ENCODE measurements at regions not wholly inside any gene's neighbourhood (a gene's known extent, or its start where the extent isn't known, plus 50 kb on each side); places are given as distances from the start of the nearest gene placed in this dataset.

DNA sequence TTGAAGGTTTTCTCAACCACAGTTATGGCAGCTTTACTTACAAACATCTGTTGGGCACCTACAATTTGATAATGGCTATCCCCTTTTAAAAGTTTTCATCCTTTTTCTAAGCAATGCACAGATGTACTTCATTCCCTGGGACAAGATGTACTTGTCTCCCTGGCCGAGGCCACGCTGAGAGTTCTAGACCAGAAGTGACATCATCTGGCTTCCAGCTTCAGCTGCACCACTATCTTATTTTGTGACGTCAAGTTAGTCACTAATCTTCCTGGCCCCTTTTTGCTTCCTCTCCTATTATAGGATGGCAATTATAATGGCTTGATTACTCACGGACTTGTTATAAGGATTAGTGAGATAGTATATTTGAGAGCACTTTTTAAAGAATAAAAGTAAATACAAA, 386.4 kb downstream of the BCL11A start:
- ChIA-PET CTCF (no interaction called here), POLR2A (no interaction called here)
- Mint-ChIP-seq H3K4me1 (no peaks in the 10 kb centered on the region), H3K9me3 (peaks cover 0 to 2% (median 0%) of the 10 kb centered on the region in 11 donors), H3K27ac (no peak overlapping the region), H3K27me3 (peaks cover 0 to 9% (median 5%) of the 10 kb centered on the region in 5 donors), H3K36me3 (no peaks in the 10 kb centered on the region), H3K4me3 (no peak overlapping the region)
- no peaks in the 10 kb centered on the region for H3K36me3 ChIP-seq (ENCODE audit: control insufficient read depth in 2 of 3, insufficient read depth in 3 of 3, low read length in 3 of 3)
- H3K27me3 ChIP-seq (ENCODE audit: control insufficient read depth in 2 of 2, insufficient read depth in 2 of 2, low read length in 2 of 2): no peaks in the 10 kb centered on the region
- intact Hi-C loops (cut with micrococcal nuclease): no loop called here
- H3K4me3 ChIP-seq (ENCODE audit: low read length): no peak overlapping the region
- no peak for DNase-seq
- H3K27ac ChIP-seq (ENCODE audit: low read depth, low read length): no peak overlapping the region
- H3K9me3 ChIP-seq (ENCODE audit: control insufficient read depth in 2 of 3, low read length in 3 of 3): no peaks in the 10 kb centered on the region
- H3K4me1 ChIP-seq (ENCODE audit: control insufficient read depth in 2 of 2, insufficient read depth in 2 of 2, low read length in 2 of 2): no peaks in the 10 kb centered on the region
- no peak for ATAC-seq

DNA sequence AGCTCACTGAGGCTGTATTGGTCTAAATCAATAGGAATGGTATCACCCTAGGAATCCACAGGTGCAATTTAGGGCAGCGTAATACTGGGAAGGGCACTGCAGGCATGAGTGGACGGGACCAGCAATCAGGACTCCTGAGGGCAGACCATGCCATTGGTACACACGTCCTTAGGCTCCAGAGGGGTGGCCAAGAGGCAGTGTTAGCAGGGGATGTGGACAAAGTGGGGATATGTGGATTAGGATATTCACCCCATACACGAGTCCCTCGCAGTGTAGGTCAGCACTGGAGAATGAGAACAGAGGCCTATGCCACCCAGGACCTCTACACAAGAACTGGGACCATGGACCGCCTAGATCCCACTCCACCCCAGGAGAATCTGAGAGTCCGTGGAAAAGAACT, 389.8 kb downstream of the BCL11A start:
- H3K27me3 Mint-ChIP-seq: peaks cover 0 to 6% (median 1%) of the 10 kb centered on the region in 5 donors
- Histone ChIP-seq H3K4me3 (ENCODE audit: low read length) (no peak overlapping the region), H3K9me3 (ENCODE audit: control insufficient read depth in 2 of 3, low read length in 3 of 3) (no peaks in the 10 kb centered on the region), H3K4me1 (ENCODE audit: control insufficient read depth in 2 of 2, insufficient read depth in 2 of 2, low read length in 2 of 2) (no peaks in the 10 kb centered on the region), H3K27me3 (ENCODE audit: control insufficient read depth in 2 of 2, insufficient read depth in 2 of 2, low read length in 2 of 2) (no peaks in the 10 kb centered on the region), H3K36me3 (ENCODE audit: control insufficient read depth in 2 of 3, insufficient read depth in 3 of 3, low read length in 3 of 3) (no peaks in the 10 kb centered on the region), H3K27ac (ENCODE audit: low read depth, low read length) (no peak overlapping the region)
- ChIA-PET POLR2A (no interaction called here), CTCF (no interaction called here)
- H3K4me1 Mint-ChIP-seq: no peaks in the 10 kb centered on the region
- peaks cover 0 to 2% (median 0%) of the 10 kb centered on the region in 11 donors for H3K9me3 Mint-ChIP-seq
- no peak overlapping the region for H3K27ac Mint-ChIP-seq
- peak; percentile 12 for ATAC-seq
- no peaks in the 10 kb centered on the region for H3K36me3 Mint-ChIP-seq
- no peak for DNase-seq
- intact Hi-C loops (cut with micrococcal nuclease): no loop called here
- no peak overlapping the region for H3K4me3 Mint-ChIP-seq

DNA sequence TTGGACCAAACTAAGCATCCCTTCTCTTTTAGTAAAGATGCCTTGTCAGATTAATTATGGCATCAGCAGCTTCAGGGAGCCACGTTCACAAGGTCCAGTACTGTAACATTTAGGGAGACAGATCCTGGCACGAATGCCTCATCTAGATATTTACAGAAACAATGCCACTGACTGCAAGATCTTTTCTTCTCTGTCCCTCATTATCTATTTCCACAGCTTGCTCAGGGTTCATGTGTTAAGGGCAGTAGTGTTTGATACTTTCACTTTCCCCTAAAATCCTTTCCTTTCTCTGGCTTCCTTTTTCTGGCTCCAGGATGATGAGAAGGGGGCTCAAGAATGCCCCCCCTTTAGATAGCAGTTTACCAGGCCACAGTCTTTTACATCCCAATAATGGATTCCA, 393.9 kb downstream of the BCL11A start:
- POLR2A ChIA-PET: no interaction called here
- Mint-ChIP-seq H3K36me3 (no peaks in the 10 kb centered on the region), H3K4me1 (no peaks in the 10 kb centered on the region), H3K4me3 (no peak overlapping the region), H3K27me3 (peaks cover 0 to 12% (median 8%) of the 10 kb centered on the region in 5 donors), H3K27ac (no peak overlapping the region), H3K9me3 (no peaks in the 10 kb centered on the region)
- CTCF ChIA-PET: no interaction called here
- no peaks in the 10 kb centered on the region for H3K4me1 ChIP-seq (ENCODE audit: control insufficient read depth in 2 of 2, insufficient read depth in 2 of 2, low read length in 2 of 2)
- H3K9me3 ChIP-seq (ENCODE audit: control insufficient read depth in 2 of 3, low read length in 3 of 3): no peaks in the 10 kb centered on the region
- ATAC-seq: no peak
- H3K27me3 ChIP-seq (ENCODE audit: control insufficient read depth in 2 of 2, insufficient read depth in 2 of 2, low read length in 2 of 2): no peaks in the 10 kb centered on the region
- no peak overlapping the region for H3K4me3 ChIP-seq (ENCODE audit: low read length)
- intact Hi-C loops (cut with micrococcal nuclease): loop anchor here in 1 of 2 donors (10.0 kb wide), 1 partner anchor 275 kb away; no protein-coding TSS in a partner anchor
- DNase-seq: no peak
- no peaks in the 10 kb centered on the region for H3K36me3 ChIP-seq (ENCODE audit: control insufficient read depth in 2 of 3, insufficient read depth in 3 of 3, low read length in 3 of 3)
- no peak overlapping the region for H3K27ac ChIP-seq (ENCODE audit: low read depth, low read length)

DNA sequence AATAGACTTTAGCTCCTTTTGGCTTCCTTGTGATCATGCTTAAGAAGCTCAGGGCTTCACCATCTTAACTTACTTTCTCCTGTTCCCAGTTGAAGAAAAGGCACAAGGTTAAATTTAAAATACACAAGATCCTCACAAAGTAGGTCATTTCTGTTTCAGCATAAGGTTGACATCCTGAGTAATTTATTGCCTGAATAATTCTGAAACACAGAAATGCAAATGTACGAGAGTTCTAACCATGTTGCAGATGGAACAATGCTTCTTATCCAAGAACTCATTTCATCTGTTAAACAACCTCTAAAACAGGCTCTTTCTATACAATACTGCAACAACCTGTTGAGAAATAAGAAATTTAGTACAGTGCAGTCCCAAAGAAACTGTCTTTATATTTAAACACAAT, 395.2 kb downstream of the BCL11A start:
- DNase-seq (no peak), ATAC-seq (no peak)
- Histone ChIP-seq H3K4me3 (ENCODE audit: low read length) (no peak overlapping the region), H3K36me3 (ENCODE audit: control insufficient read depth in 2 of 3, insufficient read depth in 3 of 3, low read length in 3 of 3) (no peaks in the 10 kb centered on the region), H3K27ac (ENCODE audit: low read depth, low read length) (no peak overlapping the region), H3K9me3 (ENCODE audit: control insufficient read depth in 2 of 3, low read length in 3 of 3) (no peaks in the 10 kb centered on the region), H3K4me1 (ENCODE audit: control insufficient read depth in 2 of 2, insufficient read depth in 2 of 2, low read length in 2 of 2) (no peaks in the 10 kb centered on the region), H3K27me3 (ENCODE audit: control insufficient read depth in 2 of 2, insufficient read depth in 2 of 2, low read length in 2 of 2) (no peaks in the 10 kb centered on the region)
- POLR2A ChIA-PET: no interaction called here
- intact Hi-C loops (cut with micrococcal nuclease): loop anchor here in 1 of 2 donors (10.0 kb wide), 1 partner anchor 273 kb away; no protein-coding TSS in a partner anchor
- H3K36me3 Mint-ChIP-seq: no peaks in the 10 kb centered on the region
- no peak overlapping the region for H3K4me3 Mint-ChIP-seq
- CTCF ChIA-PET: no interaction called here
- H3K27me3 Mint-ChIP-seq: peaks cover 0 to 12% (median 8%) of the 10 kb centered on the region in 5 donors
- H3K4me1 Mint-ChIP-seq: no peaks in the 10 kb centered on the region
- H3K27ac Mint-ChIP-seq: no peak overlapping the region
- H3K9me3 Mint-ChIP-seq: no peaks in the 10 kb centered on the region

DNA sequence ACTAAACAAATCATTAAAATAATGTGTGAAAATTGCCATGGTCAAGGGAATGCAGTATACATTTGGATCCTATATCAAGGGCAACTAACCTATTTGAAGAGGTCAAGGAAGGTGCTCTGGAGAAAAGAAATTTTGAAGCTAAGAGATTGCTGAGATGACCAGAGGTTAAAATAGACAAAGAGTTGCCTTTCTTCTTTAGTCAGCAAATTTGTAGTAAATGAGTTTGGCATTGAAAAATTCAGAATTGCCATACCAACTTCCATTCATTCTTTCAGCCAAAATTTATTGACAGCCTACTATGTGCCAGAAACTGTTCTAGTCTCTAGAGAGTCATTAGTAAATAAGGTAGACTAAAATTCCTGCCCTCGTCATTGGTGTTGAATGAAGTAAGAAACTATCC, 396.2 kb downstream of the BCL11A start:
- Mint-ChIP-seq H3K9me3 (peaks cover 0 to 6% (median 0%) of the 10 kb centered on the region in 11 donors), H3K27me3 (peaks cover 0 to 12% (median 7%) of the 10 kb centered on the region in 5 donors), H3K4me3 (no peak overlapping the region), H3K36me3 (no peaks in the 10 kb centered on the region), H3K27ac (no peak overlapping the region), H3K4me1 (no peaks in the 10 kb centered on the region)
- CTCF ChIA-PET: no interaction called here
- POLR2A ChIA-PET: no interaction called here
- ATAC-seq (no peak), DNase-seq (no peak)
- H3K27me3 ChIP-seq (ENCODE audit: control insufficient read depth in 2 of 2, insufficient read depth in 2 of 2, low read length in 2 of 2): no peaks in the 10 kb centered on the region
- no peak overlapping the region for H3K27ac ChIP-seq (ENCODE audit: low read depth, low read length)
- no peak overlapping the region for H3K4me3 ChIP-seq (ENCODE audit: low read length)
- no peaks in the 10 kb centered on the region for H3K9me3 ChIP-seq (ENCODE audit: control insufficient read depth in 2 of 3, low read length in 3 of 3)
- H3K36me3 ChIP-seq (ENCODE audit: control insufficient read depth in 2 of 3, insufficient read depth in 3 of 3, low read length in 3 of 3): no peaks in the 10 kb centered on the region
- intact Hi-C loops (cut with micrococcal nuclease): loop anchor here in 1 of 2 donors (10.0 kb wide), 1 partner anchor 272 kb away; no protein-coding TSS in a partner anchor
- no peaks in the 10 kb centered on the region for H3K4me1 ChIP-seq (ENCODE audit: control insufficient read depth in 2 of 2, insufficient read depth in 2 of 2, low read length in 2 of 2)

DNA sequence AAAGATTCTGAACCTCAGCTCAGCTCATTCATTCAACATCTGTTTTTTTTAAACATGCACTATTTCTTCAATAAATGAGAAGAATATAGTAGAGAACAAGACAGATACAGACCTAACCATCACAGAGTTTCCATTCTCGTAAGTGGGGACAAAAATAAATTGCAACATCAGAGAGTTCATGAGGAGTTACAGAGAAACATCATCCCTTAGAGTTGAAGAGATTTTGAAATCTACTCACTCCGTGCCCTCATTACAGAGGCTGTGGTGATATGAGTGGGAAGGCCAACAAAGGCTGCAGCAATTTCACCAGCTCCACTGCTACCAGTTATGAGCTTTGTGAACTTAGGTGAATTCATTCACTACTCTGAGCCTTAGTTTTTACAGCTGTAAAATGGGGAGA, 399.3 kb downstream of the BCL11A start:
- H3K36me3 Mint-ChIP-seq: no peaks in the 10 kb centered on the region
- H3K9me3 Mint-ChIP-seq: peaks cover 0 to 8% (median 0%) of the 10 kb centered on the region in 11 donors
- ATAC-seq (no peak), DNase-seq (no peak)
- H3K27me3 Mint-ChIP-seq: peaks cover 0 to 14% (median 8%) of the 10 kb centered on the region in 5 donors
- H3K4me1 Mint-ChIP-seq: peaks cover 0 to 5% (median 0%) of the 10 kb centered on the region in 7 donors
- H3K4me1 ChIP-seq (ENCODE audit: control insufficient read depth in 2 of 2, insufficient read depth in 2 of 2, low read length in 2 of 2): no peaks in the 10 kb centered on the region
- H3K9me3 ChIP-seq (ENCODE audit: control insufficient read depth in 2 of 3, low read length in 3 of 3): no peaks in the 10 kb centered on the region
- H3K36me3 ChIP-seq (ENCODE audit: control insufficient read depth in 2 of 3, insufficient read depth in 3 of 3, low read length in 3 of 3): no peaks in the 10 kb centered on the region
- no peak overlapping the region for H3K27ac Mint-ChIP-seq
- POLR2A ChIA-PET: no interaction called here
- CTCF ChIA-PET: interaction anchor here (1.1 kb wide), 1 partner anchor 853 kb away, joined by 3 read pairs; no protein-coding TSS in a partner anchor
- H3K27ac ChIP-seq (ENCODE audit: low read depth, low read length): no peak overlapping the region
- H3K27me3 ChIP-seq (ENCODE audit: control insufficient read depth in 2 of 2, insufficient read depth in 2 of 2, low read length in 2 of 2): no peaks in the 10 kb centered on the region
- H3K4me3 ChIP-seq (ENCODE audit: low read length): no peak overlapping the region
- intact Hi-C loops (cut with micrococcal nuclease): loop anchor here in 1 of 2 donors (10.0 kb wide), 1 partner anchor 269 kb away; no protein-coding TSS in a partner anchor
- H3K4me3 Mint-ChIP-seq: no peak overlapping the region

DNA sequence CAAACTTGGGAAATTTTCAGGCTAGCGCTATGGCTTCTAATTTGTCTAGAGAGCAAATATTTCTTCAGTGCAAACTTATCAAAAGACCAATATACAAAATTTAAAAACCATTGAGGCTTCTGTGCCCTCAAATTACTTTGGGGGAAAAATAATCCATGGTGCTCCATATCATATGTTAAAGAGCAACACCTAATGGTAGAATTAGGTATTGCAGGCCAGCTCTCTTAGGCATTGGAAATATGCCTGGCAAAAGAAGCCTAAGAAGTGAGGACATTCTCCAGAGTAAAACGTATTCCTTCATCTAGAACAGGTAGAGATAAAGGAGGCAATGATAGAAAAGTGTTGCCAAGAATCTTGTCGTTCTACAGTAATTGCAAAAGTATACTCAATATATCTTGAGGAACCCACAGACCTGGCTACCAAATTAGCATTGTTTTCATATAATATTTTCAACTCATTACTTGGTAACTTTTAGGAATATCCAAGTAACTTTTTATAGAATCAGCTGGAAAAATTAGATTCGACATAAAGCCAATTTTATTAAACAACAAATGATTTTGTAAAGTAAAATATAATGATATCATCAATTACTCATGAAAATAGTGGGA, 401.1 kb downstream of the BCL11A start:
- no peak overlapping the region for H3K4me3 Mint-ChIP-seq
- peaks cover 0 to 8% (median 0%) of the 10 kb centered on the region in 11 donors for H3K9me3 Mint-ChIP-seq

More for the DNA sequence above, 401.1 kb downstream of the BCL11A start:
- H3K27me3 ChIP-seq (ENCODE audit: control insufficient read depth in 2 of 2, insufficient read depth in 2 of 2, low read length in 2 of 2): no peaks in the 10 kb centered on the region
- no peaks in the 10 kb centered on the region for H3K4me1 ChIP-seq (ENCODE audit: control insufficient read depth in 2 of 2, insufficient read depth in 2 of 2, low read length in 2 of 2)
- DNase-seq: peak in 5 of 9 donors; percentile 9 to 36 (median 20)
- ChIA-PET POLR2A (no interaction called here), CTCF (interaction anchor here (1.0 to 1.7 kb wide), 3 partner anchors 264 to 1128 kb away, joined by 3 to 4 read pairs (median 3); no protein-coding TSS in a partner anchor)
- no peak overlapping the region for H3K27ac ChIP-seq (ENCODE audit: low read depth, low read length)
- no peak overlapping the region for H3K27ac Mint-ChIP-seq
- H3K9me3 ChIP-seq (ENCODE audit: control insufficient read depth in 2 of 3, low read length in 3 of 3): no peaks in the 10 kb centered on the region
- no peak overlapping the region for H3K4me3 ChIP-seq (ENCODE audit: low read length)
- H3K4me1 Mint-ChIP-seq: peaks cover 0 to 9% (median 4%) of the 10 kb centered on the region in 7 donors
- ATAC-seq: peak; percentile 49
- no peaks in the 10 kb centered on the region for H3K36me3 Mint-ChIP-seq
- H3K27me3 Mint-ChIP-seq: peaks cover 0 to 14% (median 7%) of the 10 kb centered on the region in 5 donors
- intact Hi-C loops (cut with micrococcal nuclease): loop anchor here (1.0 to 10.0 kb wide), 5 partner anchors 268 to 1582 kb away; no protein-coding TSS in a partner anchor
- no peaks in the 10 kb centered on the region for H3K36me3 ChIP-seq (ENCODE audit: control insufficient read depth in 2 of 3, insufficient read depth in 3 of 3, low read length in 3 of 3)

Measured in naive thymus-derived CD4-positive, alpha-beta T cell (primary cell).